NCI-H748 (cell line): ENCODE measurements at regions not wholly inside any gene's neighbourhood (a gene's known extent, or its start where the extent isn't known, plus 50 kb on each side); places are given as distances from the start of the nearest gene placed in this dataset.

ENCODE experiments used
- DNase-seq: peaks from one replicate; lab custom pipeline; 2025; ENCODE audit not compliant: unreplicated experiment; lab: John Stamatoyannopoulos, UW

DNA sequence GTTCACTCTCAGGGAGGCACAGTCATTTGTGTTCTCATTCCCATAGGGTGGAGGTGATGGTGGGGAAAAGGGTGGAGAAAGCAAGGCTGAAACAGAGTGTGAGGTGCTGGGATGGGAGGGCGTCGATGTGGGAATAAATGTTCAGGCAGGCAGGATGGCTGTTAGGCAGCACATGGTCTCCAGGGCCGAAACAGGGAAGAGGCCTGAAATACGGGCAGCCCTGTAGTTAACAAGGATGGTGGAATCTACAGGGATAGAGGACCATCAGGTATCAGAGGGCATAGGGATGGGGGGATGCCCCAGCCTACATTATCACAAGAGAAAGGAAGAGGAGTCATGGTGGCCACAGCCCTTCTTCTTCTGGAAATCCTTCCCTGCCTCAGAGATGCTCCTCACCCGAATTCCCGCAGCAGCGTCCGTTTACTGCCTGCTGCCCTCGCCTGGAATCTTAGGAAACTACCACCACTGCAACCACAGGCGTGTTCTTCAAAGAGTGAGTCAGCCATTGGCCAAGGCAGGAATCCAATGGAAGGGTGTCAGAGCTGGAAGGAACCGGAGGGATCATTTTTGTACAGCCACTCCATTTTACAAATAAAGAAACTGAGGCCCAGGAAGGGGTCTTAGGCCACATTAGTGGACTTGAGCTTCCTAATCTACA, 49.7 kb upstream of the POMGNT2 start:
- DNase-seq = peak; percentile 46
